ENCODE measurements at regions not wholly inside any gene's neighbourhood (a gene's known extent, or its start where the extent isn't known, plus 50 kb on each side); places are given as distances from the start of the nearest gene placed in this dataset.
A peak's percentile ranks its signal among the peaks of the same experiment; 100 is the strongest.

- DNase-seq (ENCODE audit: low spot score): no peak
Observed at GRCh38 chr16:82405736-82406135, 221.0 kb upstream of the CDH13 start.

DNA sequence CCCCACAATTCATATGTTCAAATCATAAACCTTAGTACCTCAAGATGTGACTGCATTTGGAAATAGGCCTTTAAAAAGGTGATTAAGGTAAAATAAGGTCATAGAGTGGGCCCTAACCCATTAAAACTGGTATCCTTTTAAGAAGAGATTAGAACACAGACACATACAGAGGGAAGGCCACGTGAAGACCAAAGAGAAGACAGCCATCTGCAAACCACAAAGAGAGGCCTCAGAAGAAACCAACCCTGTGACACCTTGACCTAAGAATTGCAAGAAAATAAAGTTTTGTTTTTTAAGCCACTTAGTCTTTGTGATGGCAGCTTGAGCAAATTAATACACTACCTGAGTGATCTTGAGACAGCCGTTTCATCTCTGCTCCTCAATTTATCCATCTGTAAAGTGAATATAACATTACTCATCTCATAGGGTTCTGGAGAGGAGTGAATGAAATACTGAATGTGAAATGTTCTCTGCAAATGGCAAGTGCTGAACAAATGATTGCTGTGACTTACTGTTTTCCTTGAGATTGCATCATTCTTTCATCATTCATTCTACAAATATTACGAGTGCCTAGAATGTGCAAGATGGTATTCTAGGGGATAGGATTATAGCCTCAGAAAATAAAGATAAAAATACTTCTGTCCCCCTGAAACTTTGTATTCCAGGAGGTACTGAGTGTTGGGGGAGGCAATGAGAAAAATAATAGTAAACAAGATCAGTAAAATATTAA is 222.0 kb upstream of the CDH13 start:
- DNase-seq (ENCODE audit: low spot score): no peak

- no peak for DNase-seq (ENCODE audit: low spot score)
Observed at GRCh38 chr16:82402665-82403218, 224.0 kb upstream of the CDH13 start.

DNA sequence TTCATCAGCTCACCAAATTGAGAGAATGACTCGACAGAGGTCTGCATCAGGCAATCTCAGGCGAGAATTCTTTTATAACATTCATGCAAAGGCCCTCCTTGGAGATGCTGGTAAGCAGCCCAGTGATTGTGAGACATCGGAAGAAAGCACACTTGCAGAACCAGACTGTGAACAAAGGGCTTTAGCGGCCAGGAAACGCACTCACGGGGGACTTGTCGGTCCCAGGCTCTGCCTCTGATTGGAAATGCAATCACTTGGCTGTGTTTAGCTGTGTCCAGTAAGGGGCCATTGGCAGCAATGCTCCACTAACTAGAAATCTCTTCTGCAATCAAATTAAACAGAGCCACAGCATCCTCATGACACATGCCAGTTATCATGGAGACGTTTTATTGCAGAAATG is 226.7 kb upstream of the CDH13 start:
- no peak for DNase-seq (ENCODE audit: low spot score)

GRCh38 chr16:82396509-82396908 is 226.5 kb upstream of the MPHOSPH6 start:
- DNase-seq (ENCODE audit: low spot score): no peak

DNA sequence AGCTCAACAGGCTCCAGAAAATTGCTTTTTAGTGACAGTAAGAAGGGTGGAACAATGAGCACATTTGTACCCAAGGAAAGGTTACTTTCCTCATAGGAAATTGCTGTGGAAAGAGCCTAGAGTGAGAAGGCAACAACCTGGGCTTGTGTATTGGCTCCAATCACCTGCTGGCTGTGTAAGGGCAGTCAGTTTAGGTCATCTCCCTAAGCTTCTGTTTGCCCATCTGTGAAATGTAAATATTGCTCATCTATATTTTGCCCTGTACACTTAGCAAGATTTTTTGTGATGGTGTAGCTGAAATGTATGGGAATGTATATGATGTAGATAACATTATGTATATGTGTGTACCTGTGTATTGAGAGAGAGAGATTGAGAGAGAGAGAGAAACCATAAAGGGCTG is 225.2 kb upstream of the MPHOSPH6 start:
- DNase-seq (ENCODE audit: low spot score): no peak

DNA sequence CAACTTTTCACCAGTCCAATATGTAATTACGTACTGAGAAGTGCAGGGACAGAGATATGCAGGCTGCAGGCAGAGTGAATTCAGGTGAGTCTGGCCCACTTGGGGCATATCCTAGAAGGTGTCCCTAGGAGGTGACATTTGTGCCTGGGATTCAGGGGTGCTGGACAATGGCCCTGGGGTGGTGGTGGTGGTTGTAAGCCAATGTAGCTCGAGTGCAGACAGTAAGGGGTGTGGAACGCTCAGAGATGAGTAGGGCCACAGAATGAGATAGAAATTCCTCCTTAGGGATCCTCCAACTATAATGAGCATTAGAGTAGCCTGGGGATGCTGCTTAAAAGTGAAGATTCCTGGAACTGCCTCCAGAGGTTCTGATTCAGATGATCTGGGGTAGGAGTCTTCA is 221.7 kb upstream of the MPHOSPH6 start:
- DNase-seq (ENCODE audit: low spot score): no peak

DNA sequence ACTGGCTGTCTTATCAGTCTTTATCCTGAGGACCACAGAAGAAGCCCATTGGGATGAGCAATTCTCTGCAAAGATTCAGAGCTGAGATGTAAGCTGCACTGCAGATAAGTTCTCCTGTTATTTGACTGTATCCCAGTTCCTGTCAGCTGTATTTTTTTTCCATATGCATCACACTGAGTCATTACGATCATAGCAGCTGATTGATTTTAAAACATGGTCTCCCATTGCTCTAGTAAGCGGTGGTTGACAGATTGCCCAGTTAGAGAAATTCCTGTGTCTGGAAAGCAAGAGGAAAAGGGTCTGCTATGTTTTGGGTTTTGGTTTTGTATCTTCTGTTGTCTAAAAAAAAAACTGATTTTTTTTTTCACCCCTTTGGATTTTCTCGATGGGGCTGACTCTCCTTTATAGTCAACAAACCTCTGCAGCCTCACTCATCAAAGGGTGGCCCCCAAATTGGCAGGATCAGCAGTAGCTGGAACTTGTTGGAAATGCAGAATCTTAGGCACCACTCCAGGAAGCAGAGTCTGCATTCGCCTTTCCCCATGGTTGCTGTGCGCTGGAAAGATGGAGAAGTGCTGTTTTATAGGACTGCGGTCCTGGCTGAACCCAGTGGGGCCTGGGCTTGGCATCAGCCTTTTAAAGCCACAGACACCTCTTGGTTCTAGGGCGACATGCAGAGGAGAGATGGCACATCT is 220.1 kb upstream of the MPHOSPH6 start:
- no peak for DNase-seq (ENCODE audit: low spot score)

GRCh38 chr16:82386761-82387160 is 216.7 kb upstream of the MPHOSPH6 start:
- DNase-seq (ENCODE audit: low spot score): no peak

GRCh38 chr16:82384949-82385348 is 214.9 kb upstream of the MPHOSPH6 start:
- DNase-seq (ENCODE audit: low spot score): no peak

DNA sequence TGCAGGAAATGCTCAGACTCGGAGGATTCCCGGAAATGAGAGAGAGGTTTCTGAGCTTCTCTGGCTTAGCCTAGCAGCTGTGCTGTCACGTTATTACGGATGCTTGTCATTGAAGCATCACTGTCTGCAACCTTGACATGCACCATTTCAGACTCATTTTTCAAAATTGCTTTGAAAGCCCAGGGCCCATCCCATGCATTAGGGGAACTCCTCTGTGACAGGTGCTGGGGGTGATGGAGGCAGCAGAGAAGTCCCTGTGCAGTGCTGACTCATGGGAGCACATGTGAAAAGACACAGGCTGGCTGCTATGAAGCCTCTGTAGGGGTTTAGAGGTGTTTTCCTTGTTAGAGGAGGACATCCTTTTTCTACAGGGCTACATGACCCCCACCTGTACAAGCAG is 214.0 kb upstream of the MPHOSPH6 start:
- DNase-seq (ENCODE audit: low spot score): no peak

- DNase-seq (ENCODE audit: low spot score): no peak
Observed at GRCh38 chr16:82382521-82382920, 212.5 kb upstream of the MPHOSPH6 start.

DNA sequence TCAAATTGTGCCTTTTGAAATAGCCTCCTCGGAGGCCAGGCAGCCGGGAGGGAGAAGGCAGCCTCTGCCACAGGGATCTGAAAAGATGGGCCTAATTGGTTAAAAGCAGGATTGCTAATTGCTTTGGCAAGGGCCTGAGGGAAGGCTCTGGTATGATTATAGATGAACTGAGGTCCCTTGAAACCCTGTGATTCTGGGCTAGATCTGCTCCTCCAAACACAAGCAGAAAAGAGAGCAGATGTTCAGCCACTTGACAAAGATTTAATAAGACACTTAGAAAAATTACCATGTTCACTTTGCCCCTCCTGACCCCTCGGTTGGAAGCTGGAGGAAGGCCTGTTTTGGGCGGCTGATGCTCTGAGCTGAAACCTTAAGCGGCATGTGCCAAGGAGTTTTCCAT is 209.5 kb upstream of the MPHOSPH6 start:
- no peak for DNase-seq (ENCODE audit: low spot score)

- no peak for DNase-seq (ENCODE audit: low spot score)
Observed at GRCh38 chr16:82373976-82374375, 204.0 kb upstream of the MPHOSPH6 start.

DNA sequence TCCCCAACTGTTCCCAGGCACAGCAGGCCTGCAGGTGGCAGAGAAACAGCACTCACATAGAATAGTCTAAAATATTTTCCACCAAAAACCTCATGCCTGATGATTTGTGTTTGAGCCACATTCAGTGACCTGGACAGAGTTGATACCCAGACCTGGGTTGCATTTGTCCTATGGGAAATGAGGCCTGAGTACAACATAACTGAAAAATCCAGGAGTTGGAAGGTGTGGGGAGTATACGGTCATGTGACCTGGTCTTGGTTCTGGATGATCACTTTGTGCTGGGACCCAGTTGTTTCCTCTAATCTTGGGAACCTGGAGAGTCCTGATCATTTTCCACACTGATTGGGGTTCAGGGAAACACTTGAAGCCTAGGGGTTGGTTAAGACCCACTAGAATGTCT is 200.3 kb upstream of the MPHOSPH6 start:
- DNase-seq (ENCODE audit: low spot score): no peak

GRCh38 chr16:82368041-82368440 is 198.0 kb upstream of the MPHOSPH6 start:
- peak; percentile 38 for DNase-seq (ENCODE audit: low spot score)

DNA sequence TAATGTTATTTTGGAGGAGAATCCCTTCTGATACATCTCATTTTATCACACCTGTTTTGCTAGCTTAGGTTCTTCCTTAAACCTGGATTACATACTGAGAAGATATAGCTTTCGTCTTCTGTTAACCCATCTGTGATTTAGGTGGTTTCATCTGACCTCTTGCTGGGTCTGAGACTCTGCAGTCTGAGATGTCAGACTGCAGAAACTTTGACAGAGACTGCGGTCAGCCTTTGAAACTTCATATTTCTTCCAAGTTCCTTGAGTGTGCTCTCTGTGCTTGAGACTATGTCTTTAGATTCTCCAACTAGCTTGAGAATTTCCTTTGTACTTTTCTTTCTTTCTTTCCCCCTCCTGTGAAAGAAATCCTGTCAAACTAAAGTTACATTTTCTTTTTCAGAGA is 196.4 kb upstream of the MPHOSPH6 start:
- no peak for DNase-seq (ENCODE audit: low spot score)

GRCh38 chr16:82364690-82365089 is 194.7 kb upstream of the MPHOSPH6 start:
- DNase-seq (ENCODE audit: low spot score): no peak

- DNase-seq (ENCODE audit: low spot score): no peak
Observed at GRCh38 chr16:82363026-82363816, 193.2 kb upstream of the MPHOSPH6 start.

DNA sequence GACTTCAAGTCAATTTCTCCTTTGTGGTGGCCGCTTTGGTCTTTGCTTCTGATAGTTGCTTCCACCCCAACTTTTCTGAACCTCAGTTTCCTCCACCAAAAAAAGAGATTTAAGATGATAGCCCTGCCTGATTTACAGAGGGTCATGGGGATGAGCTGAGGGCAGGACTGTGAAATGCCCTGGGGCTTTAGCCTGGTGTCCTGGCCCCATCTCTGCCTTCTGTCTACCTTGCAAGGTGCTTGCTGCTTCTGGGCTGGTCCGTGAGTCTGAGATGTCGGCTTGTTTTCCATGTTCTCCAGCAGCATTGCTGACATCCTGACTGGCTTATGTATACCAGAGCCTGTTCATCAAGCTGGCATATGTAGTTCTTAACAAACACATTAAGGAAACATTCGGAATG is 191.9 kb upstream of the MPHOSPH6 start:
- DNase-seq (ENCODE audit: low spot score): no peak

DNA sequence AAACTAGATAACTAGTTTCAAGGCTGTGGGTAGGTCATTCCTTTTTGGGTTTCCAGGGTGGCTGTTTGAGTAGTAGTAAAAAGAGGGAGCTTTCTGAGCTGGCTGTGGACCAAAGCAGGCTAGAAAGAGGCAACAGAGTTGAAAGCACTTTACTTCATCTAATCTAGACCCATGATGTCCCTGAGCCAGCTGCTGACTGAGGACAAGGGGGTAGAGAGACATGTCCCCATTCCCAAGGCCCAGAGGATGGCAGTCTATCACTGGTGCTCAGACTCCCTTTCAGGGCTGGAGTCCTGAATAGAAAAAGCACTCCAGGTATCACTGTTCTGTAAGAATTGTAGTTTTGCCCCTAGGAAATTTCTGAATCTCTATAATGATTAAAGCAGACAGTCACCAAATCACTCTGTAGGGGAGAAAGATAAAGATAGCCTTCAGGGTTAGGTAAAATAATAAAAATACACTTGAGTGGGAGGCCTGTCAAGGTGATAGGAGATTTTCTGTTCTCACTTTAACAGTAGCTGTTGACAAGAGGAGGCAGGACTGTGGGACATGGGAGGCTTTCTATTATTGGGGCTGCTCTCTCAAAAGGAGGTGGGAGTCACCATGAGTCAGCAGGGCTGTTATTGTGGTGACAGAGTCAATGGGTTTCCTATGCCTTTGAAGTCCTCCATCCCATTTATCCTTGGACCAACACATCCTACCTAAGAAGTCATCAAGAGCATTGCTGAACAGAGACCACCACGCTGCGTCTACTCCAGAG is 190.2 kb upstream of the MPHOSPH6 start:
- no peak for DNase-seq (ENCODE audit: low spot score)

DNA sequence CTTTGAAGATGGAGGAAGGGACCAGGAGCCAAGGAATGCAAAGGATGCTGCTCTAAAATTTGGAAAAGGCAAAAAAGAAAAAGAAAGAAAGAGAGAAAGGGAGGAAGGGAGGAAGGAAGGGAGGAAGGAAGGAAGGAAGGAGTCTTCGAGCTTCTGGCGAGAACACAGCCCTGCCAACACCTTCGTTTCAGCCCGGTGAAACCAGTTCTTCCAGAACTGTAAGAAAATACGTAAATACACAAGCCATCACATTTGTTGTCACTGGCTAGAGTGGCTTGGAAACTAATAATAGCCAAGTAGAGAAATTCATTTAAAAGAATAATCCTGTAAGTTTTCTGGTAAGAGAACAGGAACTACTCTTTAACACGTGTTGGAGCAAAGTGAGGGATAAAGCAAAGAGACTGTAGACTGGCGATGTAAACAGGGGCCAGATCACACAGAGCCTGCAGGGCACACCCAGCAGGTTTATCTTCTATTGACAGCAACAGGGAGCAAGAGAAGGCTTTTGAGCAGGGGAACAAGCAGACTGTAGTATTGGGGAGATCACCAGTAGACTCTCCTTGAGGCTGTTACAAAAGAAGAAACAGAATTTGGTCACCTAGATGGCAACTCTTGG is 188.7 kb upstream of the MPHOSPH6 start:
- DNase-seq (ENCODE audit: low spot score): no peak
